MM.1S (cell line): ENCODE measurements at regions not wholly inside any gene's neighbourhood (a gene's known extent, or its start where the extent isn't known, plus 50 kb on each side); places are given as distances from the start of the nearest gene placed in this dataset.

Source experiments
- EZH2 ChIP-seq: fragments of 300-600 bp; sonication (generic); optimal IDR thresholded peaks from 2 replicates; pipeline ENCODE3; 2017; ENCODE audit warnings: low read depth, mild to moderate bottlenecking, antibody characterized with exemption, low read length, mixed read lengths
- TF ChIP-seq, protein P1 (sequence below): fragments of 300-600 bp; sonication (generic); IDR thresholded peaks from 2 replicates; pipeline ENCODE4 v1.5.1; 2016; ENCODE audit warnings: antibody characterized with exemption, low read length, mixed read lengths

DNA sequence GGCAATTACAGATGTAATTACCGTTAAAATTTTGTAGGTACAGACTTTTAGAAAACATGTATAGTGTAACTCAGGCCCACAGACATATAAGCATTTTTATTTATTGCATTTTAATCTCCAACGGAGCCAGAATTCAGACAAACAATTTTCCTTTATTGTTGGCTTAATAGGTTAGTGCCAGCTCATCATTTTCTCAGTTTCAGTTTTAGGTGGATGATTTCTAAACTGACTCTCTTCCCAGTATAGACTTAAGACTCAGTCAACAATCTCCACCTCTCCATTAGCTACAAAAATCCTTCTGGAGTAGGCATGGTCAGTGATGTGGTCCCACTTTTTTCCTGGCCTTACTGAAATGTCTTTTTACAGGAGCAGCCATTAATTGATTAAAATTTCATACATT lies 994.6 kb downstream of the TBL1XR1 start:
- TF ChIP-seq, protein P1, sequence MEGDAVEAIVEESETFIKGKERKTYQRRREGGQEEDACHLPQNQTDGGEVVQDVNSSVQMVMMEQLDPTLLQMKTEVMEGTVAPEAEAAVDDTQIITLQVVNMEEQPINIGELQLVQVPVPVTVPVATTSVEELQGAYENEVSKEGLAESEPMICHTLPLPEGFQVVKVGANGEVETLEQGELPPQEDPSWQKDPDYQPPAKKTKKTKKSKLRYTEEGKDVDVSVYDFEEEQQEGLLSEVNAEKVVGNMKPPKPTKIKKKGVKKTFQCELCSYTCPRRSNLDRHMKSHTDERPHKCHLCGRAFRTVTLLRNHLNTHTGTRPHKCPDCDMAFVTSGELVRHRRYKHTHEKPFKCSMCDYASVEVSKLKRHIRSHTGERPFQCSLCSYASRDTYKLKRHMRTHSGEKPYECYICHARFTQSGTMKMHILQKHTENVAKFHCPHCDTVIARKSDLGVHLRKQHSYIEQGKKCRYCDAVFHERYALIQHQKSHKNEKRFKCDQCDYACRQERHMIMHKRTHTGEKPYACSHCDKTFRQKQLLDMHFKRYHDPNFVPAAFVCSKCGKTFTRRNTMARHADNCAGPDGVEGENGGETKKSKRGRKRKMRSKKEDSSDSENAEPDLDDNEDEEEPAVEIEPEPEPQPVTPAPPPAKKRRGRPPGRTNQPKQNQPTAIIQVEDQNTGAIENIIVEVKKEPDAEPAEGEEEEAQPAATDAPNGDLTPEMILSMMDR, result no peak
- no peak for TF ChIP-seq EZH2
